CD8-positive, alpha-beta memory T cell (primary cell): ENCODE measurements at regions not wholly inside any gene's neighbourhood (a gene's known extent, or its start where the extent isn't known, plus 50 kb on each side); places are given as distances from the start of the nearest gene placed in this dataset.
A peak's percentile ranks its signal among the peaks of the same experiment; 100 is the strongest.

ENCODE experiments used
- CTCF ChIA-PET: fragments of 350-600 bp; sonication (Branson Sonifier 250); formaldehyde crosslinking; loops from one replicate; lab custom pipeline; 2021; ENCODE audit warnings: antibody characterized with exemption; lab: Charles Lee
- POLR2A ChIA-PET: fragments of 350-600 bp; sonication (Branson Sonifier 250); formaldehyde crosslinking; loops from one replicate; lab custom pipeline; 2021; ENCODE audit warnings: antibody characterized with exemption; lab: Charles Lee
- DNase-seq, 5 donors: peaks; one replicate each; pipeline versions ENCODE4 v3.0.0 to v3.0.0-alpha.2; 2020 to 2022; ENCODE audit warnings: mixed read lengths in 1 of 5
- H3K27ac ChIP-seq: one replicate; pipeline ENCODE4 v1.7.0; 2013; ENCODE audit warnings: low read depth, mild to moderate bottlenecking, low read length, moderate library complexity
- H3K27me3 ChIP-seq: 2 replicates; pipeline ENCODE4 v1.7.0; 2013; ENCODE audit warnings: low read length, mild to moderate bottlenecking; ENCODE audit not compliant: insufficient read depth, poor library complexity, severe bottlenecking
- H3K36me3 ChIP-seq: 2 replicates; pipeline ENCODE4 v1.7.0; 2013; ENCODE audit warnings: mild to moderate bottlenecking, low read length, moderate library complexity; ENCODE audit not compliant: insufficient read depth
- H3K4me1 ChIP-seq: 2 replicates; pipeline ENCODE4 v1.7.0; 2013; ENCODE audit warnings: mild to moderate bottlenecking, low read length, moderate library complexity; ENCODE audit not compliant: insufficient read depth
- H3K4me3 ChIP-seq: 2 replicates; pipeline ENCODE4 v1.7.0; 2013; ENCODE audit warnings: mild to moderate bottlenecking, low read length
- H3K9me3 ChIP-seq: 2 replicates; pipeline ENCODE4 v1.7.0; 2013; ENCODE audit warnings: mild to moderate bottlenecking, low read length
- H3K27ac Mint-ChIP-seq, 8 donors: one replicate each; pipeline ENCODE4 v1.8.0; 2020 to 2021; ENCODE audit warnings: mixed read lengths in 8 of 8, mild to moderate bottlenecking in 6 of 8, inconsistent platforms in 3 of 8, moderate library complexity in 3 of 8
- H3K27me3 Mint-ChIP-seq, 2 donors: one replicate each; pipeline ENCODE4 v1.8.0; 2020 to 2021; ENCODE audit warnings: mixed read lengths in 2 of 2, mild to moderate bottlenecking in 1 of 2, moderate library complexity in 1 of 2
- H3K36me3 Mint-ChIP-seq, 3 donors: one replicate each; pipeline ENCODE4 v1.8.0; 2020 to 2021; ENCODE audit warnings: mixed read lengths in 3 of 3, inconsistent platforms in 1 of 3, mild to moderate bottlenecking in 1 of 3
- H3K4me1 Mint-ChIP-seq, 3 donors: one replicate each; pipeline ENCODE4 v1.8.0; 2020 to 2021; ENCODE audit warnings: mixed read lengths in 3 of 3, inconsistent platforms in 1 of 3, mild to moderate bottlenecking in 1 of 3
- H3K4me3 Mint-ChIP-seq, 7 donors: one replicate each; pipeline ENCODE4 v1.8.0; 2020 to 2021; ENCODE audit warnings: mixed read lengths in 7 of 7, mild to moderate bottlenecking in 6 of 7, moderate library complexity in 4 of 7, inconsistent platforms in 2 of 7
- H3K9me3 Mint-ChIP-seq, 5 donors: one replicate each; pipeline ENCODE4 v1.8.0; 2020 to 2022; ENCODE audit warnings: mixed read lengths in 5 of 5, mild to moderate bottlenecking in 3 of 5, moderate library complexity in 2 of 5, inconsistent platforms in 1 of 5

- Mint-ChIP-seq H3K27me3 (no peaks in the 10 kb centered on the region), H3K4me3 (no peak overlapping the region), H3K9me3 (peaks cover 0 to 8% (median 4%) of the 10 kb centered on the region in 5 donors), H3K4me1 (no peaks in the 10 kb centered on the region), H3K27ac (no peak overlapping the region), H3K36me3 (no peaks in the 10 kb centered on the region)
- CTCF ChIA-PET = no interaction called here
- POLR2A ChIA-PET = no interaction called here
- H3K4me3 ChIP-seq = no peak overlapping the region
- H3K36me3 ChIP-seq = no peaks in the 10 kb centered on the region
- no peak overlapping the region for H3K27ac ChIP-seq
- no peaks in the 10 kb centered on the region for H3K4me1 ChIP-seq
- no peak for DNase-seq
- no peaks in the 10 kb centered on the region for H3K9me3 ChIP-seq
- no peaks in the 10 kb centered on the region for H3K27me3 ChIP-seq
Observed at GRCh38 chr18:77803024-77803423, 553.4 kb downstream of the GALR1 start.

- Mint-ChIP-seq H3K27me3 (no peaks in the 10 kb centered on the region), H3K4me1 (no peaks in the 10 kb centered on the region), H3K27ac (no peak overlapping the region), H3K36me3 (no peaks in the 10 kb centered on the region), H3K4me3 (no peak overlapping the region), H3K9me3 (peaks cover 0 to 7% (median 4%) of the 10 kb centered on the region in 5 donors)
- no peaks in the 10 kb centered on the region for H3K36me3 ChIP-seq
- no peak for DNase-seq
- ChIA-PET CTCF (no interaction called here), POLR2A (no interaction called here)
- no peaks in the 10 kb centered on the region for H3K27me3 ChIP-seq
- H3K9me3 ChIP-seq = no peaks in the 10 kb centered on the region
- no peaks in the 10 kb centered on the region for H3K4me1 ChIP-seq
- H3K27ac ChIP-seq = no peak overlapping the region
- H3K4me3 ChIP-seq = no peak overlapping the region
Observed at GRCh38 chr18:77804382-77804781, 554.7 kb downstream of the GALR1 start.

GRCh38 chr18:77807650-77808049 is 558.0 kb downstream of the GALR1 start:
- no peak overlapping the region for H3K4me3 ChIP-seq
- no peak for DNase-seq
- POLR2A ChIA-PET = no interaction called here
- Mint-ChIP-seq H3K9me3 (peaks cover 0 to 6% (median 4%) of the 10 kb centered on the region in 5 donors), H3K4me1 (no peaks in the 10 kb centered on the region), H3K4me3 (no peak overlapping the region), H3K27ac (no peak overlapping the region), H3K27me3 (peaks cover 0 to 4% of the 10 kb centered on the region in 2 donors), H3K36me3 (no peaks in the 10 kb centered on the region)
- CTCF ChIA-PET = no interaction called here
- no peaks in the 10 kb centered on the region for H3K9me3 ChIP-seq
- H3K4me1 ChIP-seq = no peaks in the 10 kb centered on the region
- H3K27ac ChIP-seq = no peak overlapping the region
- H3K36me3 ChIP-seq = no peaks in the 10 kb centered on the region
- no peaks in the 10 kb centered on the region for H3K27me3 ChIP-seq

GRCh38 chr18:77811503-77811902 is 561.9 kb downstream of the GALR1 start:
- Mint-ChIP-seq H3K9me3 (peaks cover 0 to 5% (median 0%) of the 10 kb centered on the region in 5 donors), H3K4me1 (no peaks in the 10 kb centered on the region), H3K4me3 (no peak overlapping the region), H3K27me3 (peaks cover 0 to 4% of the 10 kb centered on the region in 2 donors), H3K27ac (no peak overlapping the region), H3K36me3 (no peaks in the 10 kb centered on the region)
- CTCF ChIA-PET = no interaction called here
- Histone ChIP-seq H3K27ac (no peak overlapping the region), H3K9me3 (no peaks in the 10 kb centered on the region), H3K4me3 (no peak overlapping the region), H3K36me3 (no peaks in the 10 kb centered on the region), H3K27me3 (no peaks in the 10 kb centered on the region), H3K4me1 (no peaks in the 10 kb centered on the region)
- no peak for DNase-seq
- POLR2A ChIA-PET = no interaction called here

- peaks cover 3 to 7% of the 10 kb centered on the region in 2 donors for H3K27me3 Mint-ChIP-seq
- ChIA-PET POLR2A (no interaction called here), CTCF (no interaction called here)
- Histone ChIP-seq H3K9me3 (no peaks in the 10 kb centered on the region), H3K36me3 (no peaks in the 10 kb centered on the region), H3K4me1 (no peaks in the 10 kb centered on the region), H3K27ac (no peak overlapping the region), H3K27me3 (no peaks in the 10 kb centered on the region), H3K4me3 (no peak overlapping the region)
- no peaks in the 10 kb centered on the region for H3K36me3 Mint-ChIP-seq
- no peaks in the 10 kb centered on the region for H3K4me1 Mint-ChIP-seq
- DNase-seq = no peak
- H3K27ac Mint-ChIP-seq = no peak overlapping the region
- H3K9me3 Mint-ChIP-seq = peaks cover 0 to 5% (median 2%) of the 10 kb centered on the region in 5 donors
- no peak overlapping the region for H3K4me3 Mint-ChIP-seq
Observed at GRCh38 chr18:77815666-77816338, 566.2 kb downstream of the GALR1 start.

- POLR2A ChIA-PET = no interaction called here
- Histone ChIP-seq H3K4me1 (no peaks in the 10 kb centered on the region), H3K27me3 (no peaks in the 10 kb centered on the region), H3K9me3 (no peaks in the 10 kb centered on the region), H3K27ac (no peak overlapping the region), H3K36me3 (no peaks in the 10 kb centered on the region), H3K4me3 (no peak overlapping the region)
- no peak for DNase-seq
- peaks cover 0 to 5% (median 2%) of the 10 kb centered on the region in 5 donors for H3K9me3 Mint-ChIP-seq
- peak overlapping the region in 1 of 8 donors; percentile 33 for H3K27ac Mint-ChIP-seq
- CTCF ChIA-PET = no interaction called here
- no peaks in the 10 kb centered on the region for H3K4me1 Mint-ChIP-seq
- H3K4me3 Mint-ChIP-seq = no peak overlapping the region
- no peaks in the 10 kb centered on the region for H3K36me3 Mint-ChIP-seq
- peaks cover 3 to 12% of the 10 kb centered on the region in 2 donors for H3K27me3 Mint-ChIP-seq
Observed at GRCh38 chr18:77818328-77818727, 568.7 kb downstream of the GALR1 start.

GRCh38 chr18:77820472-77820871 is 570.8 kb downstream of the GALR1 start:
- Histone ChIP-seq H3K4me3 (no peak overlapping the region), H3K27me3 (no peaks in the 10 kb centered on the region), H3K9me3 (no peaks in the 10 kb centered on the region), H3K4me1 (no peaks in the 10 kb centered on the region), H3K27ac (no peak overlapping the region), H3K36me3 (no peaks in the 10 kb centered on the region)
- peaks cover 4 to 15% of the 10 kb centered on the region in 2 donors for H3K27me3 Mint-ChIP-seq
- DNase-seq = no peak
- no peak overlapping the region for H3K4me3 Mint-ChIP-seq
- no peaks in the 10 kb centered on the region for H3K36me3 Mint-ChIP-seq
- H3K4me1 Mint-ChIP-seq = no peaks in the 10 kb centered on the region
- ChIA-PET CTCF (no interaction called here), POLR2A (no interaction called here)
- H3K27ac Mint-ChIP-seq = no peak overlapping the region
- peaks cover 0 to 5% (median 2%) of the 10 kb centered on the region in 5 donors for H3K9me3 Mint-ChIP-seq

- H3K27ac Mint-ChIP-seq = no peak overlapping the region
- no peak overlapping the region for H3K4me3 Mint-ChIP-seq
- Histone ChIP-seq H3K27me3 (no peaks in the 10 kb centered on the region), H3K27ac (no peak overlapping the region), H3K4me1 (no peaks in the 10 kb centered on the region), H3K36me3 (no peaks in the 10 kb centered on the region), H3K4me3 (no peak overlapping the region), H3K9me3 (no peaks in the 10 kb centered on the region)
- H3K27me3 Mint-ChIP-seq = peaks cover 4 to 15% of the 10 kb centered on the region in 2 donors
- ChIA-PET POLR2A (no interaction called here), CTCF (no interaction called here)
- no peaks in the 10 kb centered on the region for H3K4me1 Mint-ChIP-seq
- H3K36me3 Mint-ChIP-seq = no peaks in the 10 kb centered on the region
- no peak for DNase-seq
- H3K9me3 Mint-ChIP-seq = peaks cover 0 to 5% (median 0%) of the 10 kb centered on the region in 5 donors
Observed at GRCh38 chr18:77821892-77822291, 572.2 kb downstream of the GALR1 start.
